ENCODE measurements at regions not wholly inside any gene's neighbourhood (a gene's known extent, or its start where the extent isn't known, plus 50 kb on each side); places are given as distances from the start of the nearest gene placed in this dataset.

DNA sequence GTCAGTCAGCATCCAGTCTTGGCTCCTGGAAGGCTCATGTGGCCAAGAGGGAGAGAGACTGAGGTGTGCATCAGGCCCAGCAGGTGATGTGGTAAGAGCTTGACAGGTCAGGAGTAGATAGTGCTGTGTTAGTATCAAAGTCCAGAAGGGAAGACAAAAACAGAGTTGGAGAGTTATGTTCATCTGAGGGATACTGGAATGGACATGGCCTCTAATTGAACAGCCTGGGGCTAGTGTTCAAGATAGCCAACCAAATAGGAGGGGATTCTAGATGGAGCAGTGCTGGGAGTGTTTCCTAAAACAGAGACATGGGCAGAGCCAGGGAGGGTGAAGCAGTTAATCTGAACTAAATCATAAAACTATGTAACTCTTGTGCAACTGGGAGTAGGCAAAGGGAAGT, 120.7 kb upstream of the MARK1 start:
- TF ChIP-seq, protein P1, sequence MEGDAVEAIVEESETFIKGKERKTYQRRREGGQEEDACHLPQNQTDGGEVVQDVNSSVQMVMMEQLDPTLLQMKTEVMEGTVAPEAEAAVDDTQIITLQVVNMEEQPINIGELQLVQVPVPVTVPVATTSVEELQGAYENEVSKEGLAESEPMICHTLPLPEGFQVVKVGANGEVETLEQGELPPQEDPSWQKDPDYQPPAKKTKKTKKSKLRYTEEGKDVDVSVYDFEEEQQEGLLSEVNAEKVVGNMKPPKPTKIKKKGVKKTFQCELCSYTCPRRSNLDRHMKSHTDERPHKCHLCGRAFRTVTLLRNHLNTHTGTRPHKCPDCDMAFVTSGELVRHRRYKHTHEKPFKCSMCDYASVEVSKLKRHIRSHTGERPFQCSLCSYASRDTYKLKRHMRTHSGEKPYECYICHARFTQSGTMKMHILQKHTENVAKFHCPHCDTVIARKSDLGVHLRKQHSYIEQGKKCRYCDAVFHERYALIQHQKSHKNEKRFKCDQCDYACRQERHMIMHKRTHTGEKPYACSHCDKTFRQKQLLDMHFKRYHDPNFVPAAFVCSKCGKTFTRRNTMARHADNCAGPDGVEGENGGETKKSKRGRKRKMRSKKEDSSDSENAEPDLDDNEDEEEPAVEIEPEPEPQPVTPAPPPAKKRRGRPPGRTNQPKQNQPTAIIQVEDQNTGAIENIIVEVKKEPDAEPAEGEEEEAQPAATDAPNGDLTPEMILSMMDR (IDR thresholded peaks at IDR 0.05) = no peak
- no peak for TF ChIP-seq POLR2A (IDR thresholded peaks at IDR 0.05)

Measured in body of pancreas (tissue), 4 donors.